H9 (cell line): ENCODE measurements at regions not wholly inside any gene's neighbourhood (a gene's known extent, or its start where the extent isn't known, plus 50 kb on each side); places are given as distances from the start of the nearest gene placed in this dataset.

Experiments
- DNase-seq: peaks from one replicate; pipeline ENCODE4 v3.0.0-alpha.2; 2017
- H2AFZ ChIP-seq: one replicate; pipeline ENCODE4 v1.6.1; 2013; ENCODE audit warnings: mild to moderate bottlenecking, low read length, control low read depth, moderate library complexity
- H2AK5ac ChIP-seq: 2 replicates; pipeline ENCODE4 v1.6.1; 2013; ENCODE audit warnings: low read length, control low read depth, mixed read lengths; ENCODE audit not compliant: insufficient read length
- H2BK120ac ChIP-seq: one replicate; pipeline ENCODE4 v1.6.1; 2013; ENCODE audit warnings: low read depth, mild to moderate bottlenecking, low read length, control low read depth, inconsistent platforms; ENCODE audit not compliant: poor library complexity, severe bottlenecking
- H2BK12ac ChIP-seq: 2 replicates; pipeline ENCODE4 v1.6.1; 2013; ENCODE audit warnings: low read length, control low read depth, mixed read lengths, low read depth; ENCODE audit not compliant: insufficient read length
- H2BK15ac ChIP-seq: 2 replicates; pipeline ENCODE4 v1.6.1; 2013; ENCODE audit warnings: low read depth, low read length, control low read depth
- H2BK20ac ChIP-seq: one replicate; pipeline ENCODE4 v1.6.1; 2013; ENCODE audit warnings: low read depth, mild to moderate bottlenecking, low read length, control low read depth, inconsistent platforms; ENCODE audit not compliant: poor library complexity, severe bottlenecking
- H2BK5ac ChIP-seq: 2 replicates; pipeline ENCODE4 v1.6.1; 2013; ENCODE audit warnings: low read length, control low read depth, mixed read lengths; ENCODE audit not compliant: insufficient read length
- H3K14ac ChIP-seq: 2 replicates; pipeline ENCODE4 v1.6.1; 2013; ENCODE audit warnings: low read length, control low read depth; ENCODE audit not compliant: insufficient read depth
- H3K18ac ChIP-seq: 2 replicates; pipeline ENCODE4 v1.6.1; 2013; ENCODE audit warnings: low read depth, mild to moderate bottlenecking, mixed read lengths, low read length, control low read depth; ENCODE audit not compliant: insufficient read length
- H3K23ac ChIP-seq: 2 replicates; pipeline ENCODE4 v1.6.1; 2013; ENCODE audit warnings: low read length, control low read depth, mixed read lengths, low read depth; ENCODE audit not compliant: insufficient read length
- H3K23me2 ChIP-seq: 2 replicates; pipeline ENCODE4 v1.6.1; 2013; ENCODE audit warnings: low read depth, mild to moderate bottlenecking, mixed read lengths, low read length, control low read depth; ENCODE audit not compliant: insufficient read length, poor library complexity, severe bottlenecking
- H3K27ac ChIP-seq: 2 replicates; pipeline ENCODE4 v1.5.1; 2013; ENCODE audit warnings: low read length, control low read depth, mixed read lengths, low read depth; ENCODE audit not compliant: insufficient read length
- H3K27me3 ChIP-seq: 2 replicates; pipeline ENCODE4 v1.6.1; 2013; ENCODE audit warnings: low read length, control low read depth, inconsistent platforms; ENCODE audit not compliant: insufficient read depth
- H3K4ac ChIP-seq: 2 replicates; pipeline ENCODE4 v1.6.1; 2013; ENCODE audit warnings: low read depth, mild to moderate bottlenecking, control low read depth, inconsistent platforms, low read length, moderate library complexity
- H3K4me1 ChIP-seq: 2 replicates; pipeline ENCODE4 v1.6.1; 2013; ENCODE audit warnings: low read length, control low read depth, inconsistent platforms; ENCODE audit not compliant: insufficient read depth
- H3K4me2 ChIP-seq: 2 replicates; pipeline ENCODE4 v1.6.1; 2013; ENCODE audit warnings: low read length, control low read depth, mixed read lengths; ENCODE audit not compliant: insufficient read length, insufficient read depth
- H3K56ac ChIP-seq: 2 replicates; pipeline ENCODE4 v1.6.1; 2013; ENCODE audit warnings: low read depth, mild to moderate bottlenecking, mixed read lengths, low read length, control low read depth; ENCODE audit not compliant: insufficient read length
- H3K79me1 ChIP-seq: 2 replicates; pipeline ENCODE4 v1.6.1; 2013; ENCODE audit warnings: low read depth, mild to moderate bottlenecking, moderate library complexity, low read length, control low read depth, inconsistent platforms; ENCODE audit not compliant: insufficient read depth, poor library complexity, severe bottlenecking
- H3K79me2 ChIP-seq: 2 replicates; pipeline ENCODE4 v1.6.1; 2013; ENCODE audit warnings: low read length, control low read depth, inconsistent platforms; ENCODE audit not compliant: insufficient read depth
- H3K9ac ChIP-seq: 2 replicates; pipeline ENCODE4 v1.6.1; 2013; ENCODE audit warnings: low read length, control low read depth, mixed read lengths; ENCODE audit not compliant: insufficient read length; ENCODE audit errors: extremely low read depth
- H3K9me3 ChIP-seq: one replicate; pipeline ENCODE4 v1.6.1; 2013; ENCODE audit warnings: low read depth, low read length, inconsistent platforms; ENCODE audit not compliant: control insufficient read depth
- H3T11ph ChIP-seq: one replicate; pipeline ENCODE4 v1.6.1; 2013; ENCODE audit warnings: mild to moderate bottlenecking, low read length, control low read depth, inconsistent platforms
- H4K20me1 ChIP-seq: one replicate; pipeline ENCODE4 v1.6.1; 2013; ENCODE audit not compliant: control insufficient read depth, insufficient read length, insufficient read depth
- H4K5ac ChIP-seq: 2 replicates; pipeline ENCODE4 v1.6.1; 2013; ENCODE audit warnings: low read depth, mild to moderate bottlenecking, mixed read lengths, low read length, control low read depth; ENCODE audit not compliant: insufficient read length
- H4K8ac ChIP-seq: replicated peaks from 2 replicates; pipeline ENCODE4 v1.6.1; 2013; ENCODE audit warnings: low read length, control low read depth, mixed read lengths, low read depth; ENCODE audit not compliant: insufficient read length
- H4K91ac ChIP-seq: 2 replicates; pipeline ENCODE4 v1.6.1; 2013; ENCODE audit warnings: low read depth, mild to moderate bottlenecking, moderate library complexity, mixed read lengths, low read length, control low read depth; ENCODE audit not compliant: insufficient read length
- H3K27ac Mint-ChIP-seq, 3 experiments: 2 replicates in 2 of 3; 3 replicates in 1 of 3; pipeline ENCODE4 v1.8.0; 2020 to 2021; ENCODE audit warnings: mixed read lengths in 3 of 3, mild to moderate bottlenecking in 1 of 3, moderate library complexity in 1 of 3
- H3K27me3 Mint-ChIP-seq: 2 replicates; pipeline ENCODE4 v1.8.0; 2021; ENCODE audit warnings: low read depth, mild to moderate bottlenecking, moderate library complexity, mixed read lengths
- H3K36me3 Mint-ChIP-seq, 3 experiments: 2 replicates in 2 of 3; 3 replicates in 1 of 3; pipeline ENCODE4 v1.8.0; 2020 to 2021; ENCODE audit warnings: low read depth in 3 of 3, mixed read lengths in 3 of 3; ENCODE audit not compliant: insufficient read depth in 1 of 3
- H3K4me1 Mint-ChIP-seq, 2 experiments: 2 replicates each; pipeline ENCODE4 v1.8.0; 2020; ENCODE audit warnings: mixed read lengths in 2 of 2
- H3K4me3 Mint-ChIP-seq, 2 experiments: 2 replicates in 1 of 2; 3 replicates in 1 of 2; pipeline ENCODE4 v1.8.0; 2020 to 2021; ENCODE audit warnings: mild to moderate bottlenecking in 2 of 2, mixed read lengths in 2 of 2, moderate library complexity in 1 of 2
- H3K9me3 Mint-ChIP-seq, 2 experiments: 2 replicates in 1 of 2; 3 replicates in 1 of 2; pipeline ENCODE4 v1.8.0; 2020; ENCODE audit warnings: mild to moderate bottlenecking in 2 of 2, mixed read lengths in 2 of 2, moderate library complexity in 1 of 2
- WGBS: extraction: QIAGEN DNeasy Blood & Tissue Kit; methylation state at CpG from one replicate; pipeline ENCODE4 v1.1.7; 2013; ENCODE audit warnings: missing lambda C conversion rate, low lambda C conversion rate, mixed read lengths; ENCODE audit not compliant: insufficient read length; ENCODE audit errors: extremely low coverage; 5-methylcytosine and 5-hydroxymethylcytosine counted together
- TF ChIP-seq, protein P1 (sequence below): fragments of 200-600 bp; sonication (generic); conservative IDR thresholded peaks from 3 replicates; pipeline ENCODE4 v1.8.0; 2021; ENCODE audit warnings: antibody characterized with exemption, mild to moderate bottlenecking

- Histone ChIP-seq H4K91ac (no peak overlapping the region), H3T11ph (no peak overlapping the region)
These were observed 61.7 kb upstream of the LRRN1 start for GRCh38 chr3:3737531-3737930.

More at GRCh38 chr3:3737531-3737930, 61.7 kb upstream of the LRRN1 start:
- Histone ChIP-seq H3K79me2 (no peaks in the 10 kb centered on the region), H3K23me2 (no peaks in the 10 kb centered on the region), H3K4ac (no peak overlapping the region), H3K27ac (no peak overlapping the region), H3K4me2 (no peak overlapping the region), H3K4me1 (no peaks in the 10 kb centered on the region; the same call in 1 of the 2 replicates), H3K79me1 (no peaks in the 10 kb centered on the region), H2BK12ac (no peak overlapping the region), H4K20me1 (no peaks in the 10 kb centered on the region), H2BK120ac (no peak overlapping the region), H3K23ac (no peak overlapping the region), H3K14ac (no peak overlapping the region), H3K9me3 (no peaks in the 10 kb centered on the region), H2BK15ac (no peak overlapping the region), H3K9ac (no peak overlapping the region), H4K5ac (no peak overlapping the region), H4K8ac (no peak overlapping the region), H2AFZ (no peak overlapping the region), H2AK5ac (no peak overlapping the region), H2BK5ac (no peak overlapping the region), H2BK20ac (no peak overlapping the region), H3K27me3 (no peaks in the 10 kb centered on the region), H3K56ac (no peak overlapping the region), H3K18ac (no peak overlapping the region)
- peaks cover 14 to 25% of the 10 kb centered on the region in 2 experiments for H3K4me1 Mint-ChIP-seq
- no peak for DNase-seq
- TF ChIP-seq, protein P1, sequence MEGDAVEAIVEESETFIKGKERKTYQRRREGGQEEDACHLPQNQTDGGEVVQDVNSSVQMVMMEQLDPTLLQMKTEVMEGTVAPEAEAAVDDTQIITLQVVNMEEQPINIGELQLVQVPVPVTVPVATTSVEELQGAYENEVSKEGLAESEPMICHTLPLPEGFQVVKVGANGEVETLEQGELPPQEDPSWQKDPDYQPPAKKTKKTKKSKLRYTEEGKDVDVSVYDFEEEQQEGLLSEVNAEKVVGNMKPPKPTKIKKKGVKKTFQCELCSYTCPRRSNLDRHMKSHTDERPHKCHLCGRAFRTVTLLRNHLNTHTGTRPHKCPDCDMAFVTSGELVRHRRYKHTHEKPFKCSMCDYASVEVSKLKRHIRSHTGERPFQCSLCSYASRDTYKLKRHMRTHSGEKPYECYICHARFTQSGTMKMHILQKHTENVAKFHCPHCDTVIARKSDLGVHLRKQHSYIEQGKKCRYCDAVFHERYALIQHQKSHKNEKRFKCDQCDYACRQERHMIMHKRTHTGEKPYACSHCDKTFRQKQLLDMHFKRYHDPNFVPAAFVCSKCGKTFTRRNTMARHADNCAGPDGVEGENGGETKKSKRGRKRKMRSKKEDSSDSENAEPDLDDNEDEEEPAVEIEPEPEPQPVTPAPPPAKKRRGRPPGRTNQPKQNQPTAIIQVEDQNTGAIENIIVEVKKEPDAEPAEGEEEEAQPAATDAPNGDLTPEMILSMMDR = no peak
- no CpG with 5 or more reads among the region's 2 CpGs for WGBS
- no peaks in the 10 kb centered on the region for H3K36me3 Mint-ChIP-seq
- H3K27me3 Mint-ChIP-seq = peaks cover 2% of the 10 kb centered on the region; the same call in 1 of the 2 replicates
- H3K9me3 Mint-ChIP-seq = no peaks in the 10 kb centered on the region; a peak in 1 of 5 replicates
- no peak overlapping the region for H3K27ac Mint-ChIP-seq
- no peak overlapping the region for H3K4me3 Mint-ChIP-seq
